ENCODE measurements at regions not wholly inside any gene's neighbourhood (a gene's known extent, or its start where the extent isn't known, plus 50 kb on each side); places are given as distances from the start of the nearest gene placed in this dataset.
A peak's percentile ranks its signal among the peaks of the same experiment; 100 is the strongest.

DNA sequence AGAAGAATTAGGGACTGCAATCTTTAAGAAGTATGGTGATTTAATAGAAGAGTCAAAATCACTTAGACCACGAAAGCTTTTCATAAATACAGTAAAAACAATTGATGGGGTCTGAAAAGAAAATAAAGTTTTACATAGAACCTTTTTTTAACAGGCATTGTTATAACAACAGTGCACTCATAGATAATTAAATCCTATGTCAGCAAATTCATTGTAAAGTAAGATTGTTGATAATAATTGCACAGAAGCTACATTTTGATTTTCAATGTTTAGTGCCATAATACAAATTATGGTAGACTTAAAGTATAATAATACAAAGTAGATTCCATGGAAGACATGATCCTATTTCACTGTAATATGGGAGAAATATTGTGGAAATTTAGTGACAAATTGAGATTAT lies 130.7 kb upstream of the FSIP2 start:
- no peak overlapping the region for H2BK20ac ChIP-seq (ENCODE audit: low read depth, low read length)
- no peak overlapping the region for H3K4me3 ChIP-seq (ENCODE audit: insufficient read depth, low read depth, low read length)
- H4K91ac ChIP-seq (ENCODE audit: insufficient read depth, low read depth, low read length): no peak overlapping the region
- no peaks in the 10 kb centered on the region for H3K27me3 ChIP-seq (ENCODE audit: control insufficient read depth, insufficient read depth, low read length)
- H2AK9ac ChIP-seq (replicated peaks; ENCODE audit: low read depth, low read length, poor library complexity): no peak overlapping the region
- H3K14ac ChIP-seq (replicated peaks; ENCODE audit: low read depth, low read length): no peak overlapping the region
- H3K9ac ChIP-seq (ENCODE audit: low read depth, low read length): no peak overlapping the region
- no peak overlapping the region for H2AK5ac ChIP-seq (ENCODE audit: low read depth, low read length)
- ChIA-PET CTCF (no interaction called here), POLR2A (ENCODE audit: unreplicated experiment) (no interaction called here)
- intact Hi-C loops (cut with micrococcal nuclease): no loop called here
- ATAC-seq (ENCODE audit: low read depth) (no peak), DNase-seq (no peak)
- H3K9me1 ChIP-seq (ENCODE audit: insufficient read depth, low read length): no peaks in the 10 kb centered on the region
- H2AFZ ChIP-seq (replicated peaks; ENCODE audit: low read length, poor library complexity): no peak overlapping the region
- H2BK15ac ChIP-seq (ENCODE audit: low read depth, low read length): no peak overlapping the region
- no peaks in the 10 kb centered on the region for H3K4me1 ChIP-seq (ENCODE audit: control insufficient read depth, insufficient read depth, low read length)
- H3K9me3 ChIP-seq (ENCODE audit: control insufficient read depth, insufficient read depth, low read length): peaks cover 4% of the 10 kb centered on the region
- H3K4ac ChIP-seq (ENCODE audit: low read depth, low read length): no peak overlapping the region
- H3K27ac ChIP-seq (ENCODE audit: insufficient read depth, low read length): no peak overlapping the region
- BruUV-seq (replicated peaks): no TSS peak
- no peak overlapping the region for H3K18ac ChIP-seq (ENCODE audit: low read depth, low read length)
- no CpG with 5 or more reads among the region's 1 CpG for WGBS, 2 experiments (ENCODE audit: extremely low coverage in 2 of 2, insufficient read length in 1 of 2)
- H2BK120ac ChIP-seq (ENCODE audit: low read depth, low read length): no peak overlapping the region
- H2BK5ac ChIP-seq (ENCODE audit: low read depth, low read length, poor library complexity, severe bottlenecking): no peak overlapping the region
- no peaks in the 10 kb centered on the region for H3K36me3 ChIP-seq (ENCODE audit: control insufficient read depth, insufficient read depth, low read length)
- no peak overlapping the region for H3K23ac ChIP-seq (ENCODE audit: low read depth, low read length)
- no peaks in the 10 kb centered on the region for H4K20me1 ChIP-seq (ENCODE audit: insufficient read depth, low read length)
- dilution Hi-C loops (cut with HindIII; ENCODE audit: low sequenced_read_pairs, unreplicated experiment): no loop called here
- H4K5ac ChIP-seq (ENCODE audit: low read depth, low read length): no peak overlapping the region
- TF ChIP-seq CEBPB (IDR thresholded peaks at IDR 0.05; ENCODE audit: low read depth, low read length): no peak
- peak; percentile 93 for TF ChIP-seq MAFK (IDR thresholded peaks at IDR 0.05; ENCODE audit: low read depth, low read length)
- no peaks in the 10 kb centered on the region for H3K79me1 ChIP-seq (ENCODE audit: low read depth in 1 of 2, low read length in 2 of 2)
- H3K56ac ChIP-seq (ENCODE audit: extremely low read depth, insufficient read depth, low read length): no peak overlapping the region
- no peak overlapping the region for H3K4me2 ChIP-seq (ENCODE audit: low read depth, low read length)
- no peak overlapping the region for H4K8ac ChIP-seq (ENCODE audit: low read depth in 2 of 2, low read length in 2 of 2)
- in situ Hi-C loops (cut with MboI; ENCODE audit: low sequenced_read_pairs): no loop called here

Data from IMR-90 (cell line).